ENCODE measurements at regions not wholly inside any gene's neighbourhood (a gene's known extent, or its start where the extent isn't known, plus 50 kb on each side); places are given as distances from the start of the nearest gene placed in this dataset.

DNA sequence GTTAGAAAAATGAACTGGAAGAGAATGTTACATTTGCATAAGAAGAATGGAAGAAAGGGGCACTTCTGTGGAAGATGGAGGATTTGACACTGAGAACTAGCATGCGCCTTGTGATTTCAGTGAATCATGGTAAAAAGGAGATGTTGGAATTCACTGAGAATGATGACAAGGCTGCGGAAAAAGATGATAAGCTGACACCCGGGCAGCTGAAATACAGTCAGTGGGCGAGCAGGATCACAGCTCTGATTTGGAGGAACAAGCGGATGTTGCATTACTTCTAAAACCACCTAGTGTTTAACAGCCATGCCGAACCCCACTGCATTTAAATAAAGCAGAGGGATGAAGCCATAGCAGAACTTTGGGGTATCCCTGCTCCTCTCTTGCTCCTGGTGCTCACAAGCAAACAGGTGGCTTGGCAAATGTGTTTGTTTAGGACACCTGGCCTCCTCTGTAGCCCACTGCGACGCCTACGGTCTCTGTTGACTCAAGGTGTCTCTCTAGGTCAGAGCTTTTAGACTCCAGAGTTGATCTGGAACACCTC, 134.9 kb downstream of the NDUFA10 start:
- TF ChIP-seq, protein P1, sequence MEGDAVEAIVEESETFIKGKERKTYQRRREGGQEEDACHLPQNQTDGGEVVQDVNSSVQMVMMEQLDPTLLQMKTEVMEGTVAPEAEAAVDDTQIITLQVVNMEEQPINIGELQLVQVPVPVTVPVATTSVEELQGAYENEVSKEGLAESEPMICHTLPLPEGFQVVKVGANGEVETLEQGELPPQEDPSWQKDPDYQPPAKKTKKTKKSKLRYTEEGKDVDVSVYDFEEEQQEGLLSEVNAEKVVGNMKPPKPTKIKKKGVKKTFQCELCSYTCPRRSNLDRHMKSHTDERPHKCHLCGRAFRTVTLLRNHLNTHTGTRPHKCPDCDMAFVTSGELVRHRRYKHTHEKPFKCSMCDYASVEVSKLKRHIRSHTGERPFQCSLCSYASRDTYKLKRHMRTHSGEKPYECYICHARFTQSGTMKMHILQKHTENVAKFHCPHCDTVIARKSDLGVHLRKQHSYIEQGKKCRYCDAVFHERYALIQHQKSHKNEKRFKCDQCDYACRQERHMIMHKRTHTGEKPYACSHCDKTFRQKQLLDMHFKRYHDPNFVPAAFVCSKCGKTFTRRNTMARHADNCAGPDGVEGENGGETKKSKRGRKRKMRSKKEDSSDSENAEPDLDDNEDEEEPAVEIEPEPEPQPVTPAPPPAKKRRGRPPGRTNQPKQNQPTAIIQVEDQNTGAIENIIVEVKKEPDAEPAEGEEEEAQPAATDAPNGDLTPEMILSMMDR (IDR thresholded peaks at IDR 0.05), result no peak
- no peak for TF ChIP-seq ZFX (IDR thresholded peaks at IDR 0.05; ENCODE audit: borderline replicate concordance)

Measured in 22Rv1 (cell line).